Motor neuron (in vitro differentiated cells): ENCODE measurements at regions not wholly inside any gene's neighbourhood (a gene's known extent, or its start where the extent isn't known, plus 50 kb on each side); places are given as distances from the start of the nearest gene placed in this dataset.
A peak's percentile ranks its signal among the peaks of the same experiment; 100 is the strongest.
"Not testable (repeated sequence)": the region's sequence is repeated elsewhere in the genome, so short reads cannot be mapped to it uniquely, and the experiment has no call there.

Experiments
- ATAC-seq, 8 experiments: fragments of 200-7000 bp; cut with Tn5 transposase; replicated peaks in 6 of 8; 2 replicates each; pipeline ENCODE4 v1.8.0; 2021; ENCODE audit warnings: mild to moderate bottlenecking in 8 of 8, moderate library complexity in 8 of 8
- H3K27ac ChIP-seq, 2 donors: fragments of 250-450 bp; sonication (Bioruptor Pico); 2 replicates each; pipeline ENCODE4 v1.9.0; 2021; ENCODE audit warnings: antibody characterized with exemption in 2 of 2, mild to moderate bottlenecking in 2 of 2, moderate library complexity in 1 of 2
- H3K4me1 ChIP-seq, 2 donors: fragments of 250-450 bp; sonication (Bioruptor Pico); replicated peaks in 1 of 2; 2 replicates each; pipeline ENCODE4 v1.6.1; 2021; ENCODE audit warnings: antibody characterized with exemption in 2 of 2, mild to moderate bottlenecking in 2 of 2, moderate library complexity in 1 of 2
- H3K4me3 ChIP-seq, 5 donors: fragments of 250-450 bp; sonication (Bioruptor Pico); 2 replicates each; pipeline ENCODE4 v1.9.0; 2021; ENCODE audit warnings: antibody characterized with exemption in 5 of 5, mild to moderate bottlenecking in 5 of 5, moderate library complexity in 4 of 5
- WGBS, 10 experiments: fragments of 450-650 bp; shearing (Covaris generic); methylation state at CpG; one replicate each; pipeline ENCODE4 v1.0.0; 2022; 5-methylcytosine and 5-hydroxymethylcytosine counted together
- in situ Hi-C, 9 experiments: fragments of 400-800 bp; cut with MboI; loops; one replicate each; pipeline ENCODE4 v1.15.0; 2021; ENCODE audit warnings: low sequenced_read_pairs in 9 of 9, low pct_unique_long_range_greater_than_20kb in 2 of 9; ENCODE audit not compliant: unreplicated experiment in 9 of 9

- WGBS, 10 experiments = 40 to 100% (median 75%) methylated on average over 1 of the region's 1 CpG; no CpG with 5 or more reads in 5 of the 10 experiments
- in situ Hi-C loops = no loop called here
- no peak overlapping the region for H3K27ac ChIP-seq
- ATAC-seq = peak in 3 of 8 experiments; percentile 40 to 49 (median 45)
- H3K4me3 ChIP-seq = no peak overlapping the region
- H3K4me1 ChIP-seq = peaks cover 0 to 10% of the 10 kb centered on the region in 2 donors
Measured at GRCh38 chr1:163999131-163999530, 559.9 kb upstream of the PBX1 start.

- H3K4me1 ChIP-seq, ATAC-seq, in situ Hi-C loops, H3K27ac ChIP-seq, H3K4me3 ChIP-seq: not testable (repeated sequence)
- WGBS, 10 experiments = 55 to 100% (median 86%) methylated on average over 1 to 2 of the region's 3 CpGs; no CpG with 5 or more reads in 1 of the 10 experiments
Measured at GRCh38 chr1:164006186-164006585, 552.8 kb upstream of the PBX1 start.

GRCh38 chr1:164006621-164007020, 552.4 kb upstream of the PBX1 start:
- no peak for ATAC-seq
- 36 to 100% (median 87%) methylated on average over 1 to 4 of the region's 4 CpGs for WGBS, 10 experiments
- Histone ChIP-seq H3K4me3 (no peak overlapping the region), H3K27ac (no peak overlapping the region), H3K4me1 (no peaks in the 10 kb centered on the region)
- in situ Hi-C loops = no loop called here

GRCh38 chr1:164017239-164017638, 541.7 kb upstream of the PBX1 start:
- 89 to 100% (median 100%) methylated on average over 1 of the region's 1 CpG; no CpG with 5 or more reads in 6 of the 10 experiments for WGBS, 10 experiments
- in situ Hi-C loops = no loop called here
- Histone ChIP-seq H3K27ac (no peak overlapping the region), H3K4me1 (no peaks in the 10 kb centered on the region), H3K4me3 (no peak overlapping the region)
- no peak for ATAC-seq

- Histone ChIP-seq H3K27ac (no peak overlapping the region), H3K4me1 (no peaks in the 10 kb centered on the region), H3K4me3 (no peak overlapping the region)
- in situ Hi-C loops = no loop called here
- peak in 2 of 8 experiments; percentile 70 to 76 for ATAC-seq
- 0 to 81% (median 61%) methylated on average over 1 to 2 of the region's 2 CpGs; no CpG with 5 or more reads in 4 of the 10 experiments for WGBS, 10 experiments
Measured at GRCh38 chr1:164020391-164020790, 538.6 kb upstream of the PBX1 start.

GRCh38 chr1:164021813-164022212, 537.2 kb upstream of the PBX1 start:
- 0 to 100% (median 81%) methylated on average over 1 of the region's 1 CpG; no CpG with 5 or more reads in 2 of the 10 experiments for WGBS, 10 experiments
- peak in 2 of 8 experiments; percentile 71 to 77 for ATAC-seq

GRCh38 chr1:164033782-164034181, 525.2 kb upstream of the PBX1 start:
- H3K4me1 ChIP-seq = no peaks in the 10 kb centered on the region
- in situ Hi-C loops = no loop called here
- H3K27ac ChIP-seq = no peak overlapping the region
- 0 to 100% (median 59%) methylated on average over 1 of the region's 1 CpG for WGBS, 10 experiments
- H3K4me3 ChIP-seq = no peak overlapping the region
- ATAC-seq = no peak

More at GRCh38 chr1:164021813-164022212, 537.2 kb upstream of the PBX1 start:
- in situ Hi-C loops = no loop called here
- no peak overlapping the region for H3K27ac ChIP-seq
- H3K4me3 ChIP-seq = no peak overlapping the region
- H3K4me1 ChIP-seq = no peaks in the 10 kb centered on the region

- WGBS, 10 experiments = 71 to 100% (median 89%) methylated on average over 1 of the region's 1 CpG
- in situ Hi-C loops = no loop called here
- Histone ChIP-seq H3K27ac (no peak overlapping the region), H3K4me3 (no peak overlapping the region), H3K4me1 (peaks cover 0 to 2% of the 10 kb centered on the region in 2 donors)
- ATAC-seq = peak in 3 of 8 experiments; percentile 74 to 89 (median 78)
Measured at GRCh38 chr1:164040754-164041153, 518.2 kb upstream of the PBX1 start.

GRCh38 chr1:164051782-164052181, 507.2 kb upstream of the PBX1 start:
- H3K27ac ChIP-seq = no peak overlapping the region
- no peak overlapping the region for H3K4me3 ChIP-seq
- WGBS, 10 experiments = 0 to 80% (median 70%) methylated on average over 1 of the region's 1 CpG; no CpG with 5 or more reads in 4 of the 10 experiments
- peak in 3 of 8 experiments; percentile 77 to 100 (median 99) for ATAC-seq
- in situ Hi-C loops = no loop called here
- H3K4me1 ChIP-seq = peaks cover 0 to 4% of the 10 kb centered on the region in 2 donors

- ATAC-seq = peak in 1 of 8 experiments; percentile 37
- H3K27ac ChIP-seq = no peak overlapping the region
- H3K4me1 ChIP-seq = peaks cover 0 to 4% of the 10 kb centered on the region in 2 donors
- H3K4me3 ChIP-seq = no peak overlapping the region
- WGBS, 10 experiments = 53 to 100% (median 77%) methylated on average over 1 to 4 of the region's 4 CpGs
- in situ Hi-C loops = no loop called here
Measured at GRCh38 chr1:164054331-164054730, 504.7 kb upstream of the PBX1 start.

GRCh38 chr1:164058198-164058597, 500.8 kb upstream of the PBX1 start:
- in situ Hi-C loops = no loop called here

GRCh38 chr1:164061528-164061927, 497.5 kb upstream of the PBX1 start:
- Histone ChIP-seq H3K4me3 (no peak overlapping the region), H3K4me1 (no peaks in the 10 kb centered on the region), H3K27ac (no peak overlapping the region)
- in situ Hi-C loops = no loop called here
- no CpG with 5 or more reads among the region's 3 CpGs for WGBS, 10 experiments
- ATAC-seq = no peak

More at GRCh38 chr1:164058198-164058597, 500.8 kb upstream of the PBX1 start:
- H3K27ac ChIP-seq = no peak overlapping the region
- H3K4me3 ChIP-seq = no peak overlapping the region
- peaks cover 0 to 4% of the 10 kb centered on the region in 2 donors for H3K4me1 ChIP-seq
- ATAC-seq = no peak
- WGBS, 10 experiments = 60 to 95% (median 81%) methylated on average over 3 to 4 of the region's 4 CpGs; no CpG with 5 or more reads in 2 of the 10 experiments

- 32 to 100% (median 71%) methylated on average over 1 to 2 of the region's 2 CpGs for WGBS, 10 experiments
- peak in 2 of 8 experiments; percentile 18 to 29 for ATAC-seq
- Histone ChIP-seq H3K4me1 (no peaks in the 10 kb centered on the region), H3K4me3 (no peak overlapping the region), H3K27ac (no peak overlapping the region)
- in situ Hi-C loops = no loop called here
Measured at GRCh38 chr1:164064501-164064900, 494.5 kb upstream of the PBX1 start.

GRCh38 chr1:164071288-164071687, 487.7 kb upstream of the PBX1 start:
- WGBS, 10 experiments = 25 to 100% (median 89%) methylated on average over 1 to 2 of the region's 2 CpGs
- in situ Hi-C loops = no loop called here
- Histone ChIP-seq H3K4me3 (no peak overlapping the region), H3K4me1 (no peaks in the 10 kb centered on the region), H3K27ac (no peak overlapping the region)
- no peak for ATAC-seq
